ENCODE measurements at regions not wholly inside any gene's neighbourhood (a gene's known extent, or its start where the extent isn't known, plus 50 kb on each side); places are given as distances from the start of the nearest gene placed in this dataset.

DNA sequence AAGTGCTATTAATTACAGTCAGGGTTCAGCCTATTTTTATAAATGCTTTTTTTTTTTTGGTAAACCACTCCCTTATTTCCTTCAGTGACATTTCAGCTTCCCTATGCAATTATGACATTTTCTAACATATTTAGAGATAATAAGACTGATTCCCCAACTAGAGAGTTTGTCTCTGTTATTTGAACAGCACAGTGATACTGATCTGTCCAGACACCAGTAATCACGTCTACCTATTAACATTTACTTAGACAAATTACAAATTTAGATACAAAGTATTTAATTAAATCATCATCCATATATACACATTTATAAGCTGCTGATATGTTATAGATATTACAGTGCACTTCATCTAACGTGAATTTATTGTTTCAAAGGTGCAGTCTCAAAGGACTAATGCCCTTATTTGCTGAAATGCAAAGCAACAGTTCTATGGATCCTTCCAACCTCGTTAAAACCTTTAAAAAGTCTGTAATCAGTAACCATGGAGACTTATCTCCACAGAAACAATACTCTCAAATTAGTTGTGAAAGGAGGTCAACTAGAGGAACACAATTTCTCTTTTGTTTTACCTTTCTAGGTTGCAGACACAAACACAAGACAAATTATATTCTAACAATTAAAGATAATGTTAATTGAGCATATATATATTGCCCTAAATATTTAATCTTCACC lies 1531.1 kb downstream of the SI start:
- TF ChIP-seq, protein P1, sequence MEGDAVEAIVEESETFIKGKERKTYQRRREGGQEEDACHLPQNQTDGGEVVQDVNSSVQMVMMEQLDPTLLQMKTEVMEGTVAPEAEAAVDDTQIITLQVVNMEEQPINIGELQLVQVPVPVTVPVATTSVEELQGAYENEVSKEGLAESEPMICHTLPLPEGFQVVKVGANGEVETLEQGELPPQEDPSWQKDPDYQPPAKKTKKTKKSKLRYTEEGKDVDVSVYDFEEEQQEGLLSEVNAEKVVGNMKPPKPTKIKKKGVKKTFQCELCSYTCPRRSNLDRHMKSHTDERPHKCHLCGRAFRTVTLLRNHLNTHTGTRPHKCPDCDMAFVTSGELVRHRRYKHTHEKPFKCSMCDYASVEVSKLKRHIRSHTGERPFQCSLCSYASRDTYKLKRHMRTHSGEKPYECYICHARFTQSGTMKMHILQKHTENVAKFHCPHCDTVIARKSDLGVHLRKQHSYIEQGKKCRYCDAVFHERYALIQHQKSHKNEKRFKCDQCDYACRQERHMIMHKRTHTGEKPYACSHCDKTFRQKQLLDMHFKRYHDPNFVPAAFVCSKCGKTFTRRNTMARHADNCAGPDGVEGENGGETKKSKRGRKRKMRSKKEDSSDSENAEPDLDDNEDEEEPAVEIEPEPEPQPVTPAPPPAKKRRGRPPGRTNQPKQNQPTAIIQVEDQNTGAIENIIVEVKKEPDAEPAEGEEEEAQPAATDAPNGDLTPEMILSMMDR (IDR thresholded peaks at IDR 0.05), result no peak
- TF ChIP-seq ZFX (IDR thresholded peaks at IDR 0.05; ENCODE audit: borderline replicate concordance), result no peak
